ENCODE measurements at regions not wholly inside any gene's neighbourhood (a gene's known extent, or its start where the extent isn't known, plus 50 kb on each side); places are given as distances from the start of the nearest gene placed in this dataset.

- TF ChIP-seq CTCF (conservative IDR thresholded peaks at IDR 0.05; ENCODE audit: low read depth in 2 of 2) (peak; percentile 57 to 98), POLR2AphosphoS5 (IDR thresholded peaks at IDR 0.05; ENCODE audit: low read depth) (no peak)
Observed at GRCh38 chr21:30044447-30045064, 104.8 kb upstream of the GRIK1 start.

Measured in GM23338 (cell line).